BE2C (cell line): ENCODE measurements at regions not wholly inside any gene's neighbourhood (a gene's known extent, or its start where the extent isn't known, plus 50 kb on each side); places are given as distances from the start of the nearest gene placed in this dataset.

Source experiments
- DNase-seq: peaks from one replicate; pipeline ENCODE4 v3.0.0-alpha.2; 2020
- H3K27me3 ChIP-seq: fragments of 250-450 bp; sonication (Bioruptor Pico); 2 replicates; pipeline ENCODE4 v1.5.1; 2020; ENCODE audit warnings: mild to moderate bottlenecking
- H3K36me3 ChIP-seq: fragments of 250-450 bp; sonication (Bioruptor Pico); 2 replicates; pipeline ENCODE4 v1.5.1; 2020; ENCODE audit warnings: mild to moderate bottlenecking
- H3K4me1 ChIP-seq: fragments of 250-450 bp; sonication (Bioruptor Pico); 2 replicates; pipeline ENCODE4 v1.5.1; 2020
- H3K4me3 ChIP-seq: 2 replicates; pipeline ENCODE4 v1.5.1; 2011; ENCODE audit warnings: low read depth, low read length
- H3K9me3 ChIP-seq: fragments of 250-450 bp; sonication (Bioruptor Pico); 2 replicates; pipeline ENCODE4 v1.5.1; 2020
- CTCF ChIP-seq: IDR thresholded peaks from 2 replicates; pipeline ENCODE4 v1.5.1; 2012; ENCODE audit warnings: mild to moderate bottlenecking, low read depth, low read length

DNA sequence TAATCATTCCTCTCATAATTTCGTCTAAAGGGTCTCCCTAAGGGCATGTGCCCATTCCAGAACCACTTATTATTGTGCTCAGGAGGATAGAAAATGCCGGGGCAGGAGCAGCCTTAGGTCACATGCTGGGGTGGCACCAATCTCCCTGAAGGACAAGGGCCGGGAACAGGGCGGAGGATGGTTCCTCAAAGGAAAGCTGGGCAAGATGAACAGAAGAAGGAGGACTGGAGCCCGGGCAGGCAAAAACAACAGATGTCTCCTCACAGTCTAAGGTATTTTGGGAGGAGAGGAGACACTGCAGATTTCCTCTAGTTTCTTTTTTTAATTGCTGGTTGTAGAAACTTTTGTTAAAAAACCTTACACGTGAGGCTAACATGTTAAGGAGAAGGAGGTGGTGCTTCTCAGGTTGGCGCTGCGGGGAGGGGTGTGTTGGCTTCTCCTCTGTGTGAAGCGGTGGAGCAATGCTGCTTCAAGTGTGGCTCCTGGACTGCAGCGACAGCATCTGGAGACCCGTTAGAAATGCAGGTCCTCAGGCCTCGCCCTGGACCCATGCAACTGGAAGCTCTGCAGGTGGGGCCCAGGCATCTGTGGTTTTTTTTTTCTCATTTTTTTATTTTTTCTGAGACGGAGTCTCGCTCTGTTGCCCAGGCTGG is 164.8 kb downstream of the AACS start:
- no peaks in the 10 kb centered on the region for H3K9me3 ChIP-seq
- no peak for DNase-seq
- no peaks in the 10 kb centered on the region for H3K27me3 ChIP-seq
- H3K4me1 ChIP-seq, result no peaks in the 10 kb centered on the region
- no peak overlapping the region for H3K4me3 ChIP-seq
- TF ChIP-seq CTCF, result no peak
- H3K36me3 ChIP-seq, result no peaks in the 10 kb centered on the region

- no peak overlapping the region for H3K4me3 ChIP-seq
- no peak for DNase-seq
- H3K27me3 ChIP-seq, result no peaks in the 10 kb centered on the region
- H3K9me3 ChIP-seq, result no peaks in the 10 kb centered on the region
- no peaks in the 10 kb centered on the region for H3K36me3 ChIP-seq
- no peak for TF ChIP-seq CTCF
- H3K4me1 ChIP-seq, result no peaks in the 10 kb centered on the region
These were observed 168.1 kb downstream of the AACS start for GRCh38 chr12:125233319-125233718.

DNA sequence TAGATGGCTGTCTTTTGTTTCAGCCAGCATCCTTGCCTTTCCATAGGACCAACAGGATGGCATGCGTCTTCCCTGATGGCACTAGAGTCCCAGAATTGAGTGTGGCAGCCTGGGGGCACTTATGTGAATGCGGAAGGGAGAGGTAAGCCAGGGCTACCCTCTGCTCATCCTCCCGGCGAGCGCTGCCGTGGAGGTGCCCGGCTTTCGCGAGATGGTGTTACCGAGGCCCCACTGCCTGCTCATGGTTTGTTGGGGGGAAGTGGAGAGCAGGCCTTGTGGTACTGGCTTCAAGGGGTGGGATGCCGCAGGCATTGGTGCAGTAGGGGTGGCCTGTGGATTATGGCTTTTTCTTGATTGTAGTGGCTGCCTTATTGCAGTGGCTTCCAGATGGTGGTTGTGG is 174.3 kb downstream of the AACS start:
- no peaks in the 10 kb centered on the region for H3K36me3 ChIP-seq
- H3K4me1 ChIP-seq, result no peaks in the 10 kb centered on the region
- H3K4me3 ChIP-seq, result no peak overlapping the region
- H3K27me3 ChIP-seq, result peaks cover 9% of the 10 kb centered on the region; the same call in 1 of the 2 replicates
- no peak for TF ChIP-seq CTCF
- H3K9me3 ChIP-seq, result no peaks in the 10 kb centered on the region
- DNase-seq, result no peak

GRCh38 chr12:125240717-125241116 is 175.5 kb downstream of the AACS start:
- Histone ChIP-seq H3K27me3 (peaks cover 16% of the 10 kb centered on the region; the same call in 1 of the 2 replicates), H3K4me3 (no peak overlapping the region), H3K4me1 (no peaks in the 10 kb centered on the region), H3K9me3 (no peaks in the 10 kb centered on the region), H3K36me3 (no peaks in the 10 kb centered on the region)
- no peak for DNase-seq
- no peak for TF ChIP-seq CTCF

DNA sequence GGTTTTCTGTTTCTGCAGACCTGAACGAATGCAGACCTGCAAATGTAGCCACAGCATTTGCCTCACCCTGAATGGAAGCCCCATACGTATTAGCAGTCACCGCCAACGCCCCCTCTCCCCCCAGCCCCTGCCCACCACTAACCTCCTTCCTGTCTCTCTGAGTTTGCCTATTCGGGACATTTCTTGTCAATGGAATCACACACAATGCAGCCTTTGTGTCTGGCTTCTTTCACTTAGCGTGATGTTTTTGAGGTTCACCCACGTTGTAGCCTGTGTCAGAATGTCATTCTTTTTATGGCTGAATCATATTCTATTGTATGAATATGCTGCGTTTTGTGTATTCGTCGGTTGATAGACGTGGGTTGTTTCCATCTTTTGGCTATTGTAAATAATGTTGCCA is 178.6 kb downstream of the AACS start:
- TF ChIP-seq CTCF, result no peak
- H3K36me3 ChIP-seq, result no peaks in the 10 kb centered on the region
- no peaks in the 10 kb centered on the region for H3K4me1 ChIP-seq
- DNase-seq, result no peak
- H3K9me3 ChIP-seq, result no peaks in the 10 kb centered on the region
- no peak overlapping the region for H3K4me3 ChIP-seq
- H3K27me3 ChIP-seq, result peaks cover 18% of the 10 kb centered on the region; the same call in 1 of the 2 replicates

GRCh38 chr12:125244338-125244737 is 179.1 kb downstream of the AACS start:
- no peak for TF ChIP-seq CTCF
- peaks cover 18% of the 10 kb centered on the region; the same call in 1 of the 2 replicates for H3K27me3 ChIP-seq

More at GRCh38 chr12:125244338-125244737, 179.1 kb downstream of the AACS start:
- H3K36me3 ChIP-seq, result no peaks in the 10 kb centered on the region
- no peak for DNase-seq
- H3K4me1 ChIP-seq, result no peaks in the 10 kb centered on the region
- no peaks in the 10 kb centered on the region for H3K9me3 ChIP-seq
- no peak overlapping the region for H3K4me3 ChIP-seq
